NCI-H460 (cell line): ENCODE measurements at regions not wholly inside any gene's neighbourhood (a gene's known extent, or its start where the extent isn't known, plus 50 kb on each side); places are given as distances from the start of the nearest gene placed in this dataset.

Experiments
- DNase-seq: peaks from one replicate; pipeline ENCODE4 v3.0.0-alpha.2; 2016; ENCODE audit warnings: low read depth; ENCODE audit errors: extremely low read depth

GRCh38 chr1:234755449-234755863 lies 145.5 kb upstream of the IRF2BP2 start:
- peak; percentile 51 for DNase-seq

GRCh38 chr1:234753979-234754378 lies 144.0 kb upstream of the IRF2BP2 start:
- DNase-seq = no peak

- no peak for DNase-seq
Observed at GRCh38 chr1:234752927-234753326, 142.9 kb upstream of the IRF2BP2 start.

- no peak for DNase-seq
Observed at GRCh38 chr1:234751678-234752077, 141.7 kb upstream of the IRF2BP2 start.

- no peak for DNase-seq
Observed at GRCh38 chr1:234750922-234751627, 141.1 kb upstream of the IRF2BP2 start.

GRCh38 chr1:234748713-234749112 lies 138.7 kb upstream of the IRF2BP2 start:
- no peak for DNase-seq

- DNase-seq = no peak
Observed at GRCh38 chr1:234748066-234748465, 138.1 kb upstream of the IRF2BP2 start.

- DNase-seq = no peak
Observed at GRCh38 chr1:234746798-234747196, 136.8 kb upstream of the IRF2BP2 start.

- no peak for DNase-seq
Observed at GRCh38 chr1:234745844-234746797, 136.1 kb upstream of the IRF2BP2 start.

GRCh38 chr1:234745276-234745675 lies 135.3 kb upstream of the IRF2BP2 start:
- DNase-seq = no peak

GRCh38 chr1:234743791-234744611 lies 134.0 kb upstream of the IRF2BP2 start:
- no peak for DNase-seq

GRCh38 chr1:234742622-234743021 lies 132.6 kb upstream of the IRF2BP2 start:
- no peak for DNase-seq

- no peak for DNase-seq
Observed at GRCh38 chr1:234737967-234738314, 128.0 kb upstream of the IRF2BP2 start.

GRCh38 chr1:234735916-234736315 lies 125.9 kb upstream of the IRF2BP2 start:
- no peak for DNase-seq

- no peak for DNase-seq
Observed at GRCh38 chr1:234735476-234735875, 125.5 kb upstream of the IRF2BP2 start.

GRCh38 chr1:234734869-234735268 lies 124.9 kb upstream of the IRF2BP2 start:
- no peak for DNase-seq

GRCh38 chr1:234734412-234734835 lies 124.4 kb upstream of the IRF2BP2 start:
- no peak for DNase-seq

- no peak for DNase-seq
Observed at GRCh38 chr1:234733427-234733826, 123.4 kb upstream of the IRF2BP2 start.

- DNase-seq = no peak
Observed at GRCh38 chr1:234732671-234733390, 122.9 kb upstream of the IRF2BP2 start.

GRCh38 chr1:234732260-234732659 lies 122.3 kb upstream of the IRF2BP2 start:
- no peak for DNase-seq
